ENCODE measurements at regions not wholly inside any gene's neighbourhood (a gene's known extent, or its start where the extent isn't known, plus 50 kb on each side); places are given as distances from the start of the nearest gene placed in this dataset.

DNA sequence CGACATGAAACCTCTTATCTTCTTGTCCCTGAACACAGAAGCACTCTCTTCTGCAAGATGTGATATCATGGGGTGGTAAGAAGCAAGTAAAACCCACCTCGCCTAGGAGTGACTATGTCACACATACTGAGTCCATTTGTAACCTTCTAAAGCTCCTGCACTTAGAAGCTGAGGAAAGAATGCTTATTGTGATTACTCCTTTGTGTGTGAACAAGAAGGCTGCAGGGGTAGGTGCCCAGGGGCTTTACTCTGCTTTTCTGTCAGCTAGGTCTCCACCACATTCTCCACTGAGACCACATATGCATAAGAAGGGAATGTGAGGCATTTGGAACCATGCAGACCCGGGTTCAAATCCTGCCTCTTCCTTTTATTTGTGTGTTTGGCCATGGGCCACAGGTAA is 144.3 kb downstream of the DMRTA2 start:
- TF ChIP-seq EZH2phosphoT487 (IDR thresholded peaks at IDR 0.05; ENCODE audit: borderline replicate concordance, low read depth, low read length) = no peak
- TF ChIP-seq, protein P1, sequence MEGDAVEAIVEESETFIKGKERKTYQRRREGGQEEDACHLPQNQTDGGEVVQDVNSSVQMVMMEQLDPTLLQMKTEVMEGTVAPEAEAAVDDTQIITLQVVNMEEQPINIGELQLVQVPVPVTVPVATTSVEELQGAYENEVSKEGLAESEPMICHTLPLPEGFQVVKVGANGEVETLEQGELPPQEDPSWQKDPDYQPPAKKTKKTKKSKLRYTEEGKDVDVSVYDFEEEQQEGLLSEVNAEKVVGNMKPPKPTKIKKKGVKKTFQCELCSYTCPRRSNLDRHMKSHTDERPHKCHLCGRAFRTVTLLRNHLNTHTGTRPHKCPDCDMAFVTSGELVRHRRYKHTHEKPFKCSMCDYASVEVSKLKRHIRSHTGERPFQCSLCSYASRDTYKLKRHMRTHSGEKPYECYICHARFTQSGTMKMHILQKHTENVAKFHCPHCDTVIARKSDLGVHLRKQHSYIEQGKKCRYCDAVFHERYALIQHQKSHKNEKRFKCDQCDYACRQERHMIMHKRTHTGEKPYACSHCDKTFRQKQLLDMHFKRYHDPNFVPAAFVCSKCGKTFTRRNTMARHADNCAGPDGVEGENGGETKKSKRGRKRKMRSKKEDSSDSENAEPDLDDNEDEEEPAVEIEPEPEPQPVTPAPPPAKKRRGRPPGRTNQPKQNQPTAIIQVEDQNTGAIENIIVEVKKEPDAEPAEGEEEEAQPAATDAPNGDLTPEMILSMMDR (conservative IDR thresholded peaks at IDR 0.05; ENCODE audit: low read length) = no peak
